GM18951 (cell line): ENCODE measurements at regions not wholly inside any gene's neighbourhood (a gene's known extent, or its start where the extent isn't known, plus 50 kb on each side); places are given as distances from the start of the nearest gene placed in this dataset.
"Not testable (repeated sequence)": the region's sequence is repeated elsewhere in the genome, so short reads cannot be mapped to it uniquely, and the experiment has no call there.

ENCODE experiments used
- POLR2A ChIP-seq: IDR thresholded peaks from 4 replicates; pipeline ENCODE4 v1.6.1; 2011; ENCODE audit warnings: mild to moderate bottlenecking; ENCODE audit not compliant: insufficient read length, insufficient read depth; ENCODE audit errors: extremely low read depth
- in situ Hi-C: fragments of 300-500 bp; cut with MboI; formaldehyde crosslinking; loops from one replicate; pipeline ENCODE4 v1.12.0; 2022; ENCODE audit warnings: low sequenced_read_pairs, mixed read lengths, inconsistent platforms; ENCODE audit not compliant: unreplicated experiment

DNA sequence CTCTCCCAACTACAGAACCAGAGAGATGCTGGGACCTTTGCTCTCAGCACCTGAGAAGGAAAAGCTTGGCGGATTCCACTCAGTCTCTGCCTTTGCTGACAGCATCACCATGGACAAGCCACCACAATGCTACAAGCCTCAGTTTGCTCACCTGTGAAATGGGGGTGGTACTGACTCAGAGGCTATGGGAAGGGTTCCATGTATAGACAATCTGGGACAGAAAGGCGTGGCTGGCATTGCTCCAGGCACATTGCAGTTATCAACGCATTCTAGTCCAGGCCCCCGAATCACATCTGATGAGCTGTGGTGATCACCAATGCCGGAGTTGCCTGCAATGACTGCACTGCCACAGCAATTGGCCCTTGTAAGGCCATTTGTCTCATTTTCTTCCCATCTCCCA lies 72.6 kb downstream of the ISX start:
- in situ Hi-C loops: loop anchor here (10.0 to 25.0 kb wide), 2 partner anchors 94 to 726 kb away; no protein-coding TSS in a partner anchor
- TF ChIP-seq POLR2A: no peak

DNA sequence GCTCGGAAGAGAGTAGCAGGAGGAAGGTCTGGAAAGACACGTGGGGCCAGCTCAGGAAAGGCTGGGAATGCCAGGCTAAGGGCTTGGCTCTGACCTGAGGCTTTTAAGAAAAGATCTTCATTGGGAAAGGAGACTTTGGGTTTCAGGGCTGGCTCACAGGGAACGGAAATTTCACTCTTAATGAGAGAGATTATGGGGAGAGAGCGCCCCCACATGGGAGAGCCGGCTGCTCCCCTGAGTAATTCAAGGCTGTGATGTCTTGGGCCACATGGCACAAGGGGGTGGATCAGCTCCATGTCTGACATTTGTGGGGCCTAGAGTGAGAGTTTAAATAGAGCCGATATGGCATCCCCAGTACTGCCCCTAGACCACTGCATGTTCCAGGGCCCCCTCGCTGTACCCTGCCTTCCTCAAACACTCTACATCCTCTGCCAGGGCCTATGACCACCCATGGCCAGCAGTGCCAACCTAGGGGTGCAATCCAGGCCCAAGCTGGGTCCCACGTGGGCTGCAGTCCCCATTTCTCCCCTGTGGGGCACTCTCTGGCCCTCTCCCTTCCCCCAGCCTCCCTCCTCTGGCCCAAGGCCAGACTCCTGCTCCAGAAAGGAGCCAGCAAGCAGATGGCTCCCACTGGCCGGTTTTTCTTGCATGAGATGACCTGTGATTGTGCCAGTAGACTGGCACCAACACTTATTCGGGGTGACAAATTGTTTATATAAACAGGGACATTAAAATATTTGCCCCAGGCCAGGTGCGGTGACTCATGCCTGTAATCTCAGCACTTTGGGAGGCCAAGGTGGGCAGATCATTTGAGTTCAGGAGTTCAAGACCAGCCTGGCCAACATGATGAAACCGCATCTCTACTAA lies 75.2 kb downstream of the ISX start:
- in situ Hi-C loops: loop anchor here (25.0 kb wide), 1 partner anchor 729 kb away; no protein-coding TSS in a partner anchor
- no peak for TF ChIP-seq POLR2A

DNA sequence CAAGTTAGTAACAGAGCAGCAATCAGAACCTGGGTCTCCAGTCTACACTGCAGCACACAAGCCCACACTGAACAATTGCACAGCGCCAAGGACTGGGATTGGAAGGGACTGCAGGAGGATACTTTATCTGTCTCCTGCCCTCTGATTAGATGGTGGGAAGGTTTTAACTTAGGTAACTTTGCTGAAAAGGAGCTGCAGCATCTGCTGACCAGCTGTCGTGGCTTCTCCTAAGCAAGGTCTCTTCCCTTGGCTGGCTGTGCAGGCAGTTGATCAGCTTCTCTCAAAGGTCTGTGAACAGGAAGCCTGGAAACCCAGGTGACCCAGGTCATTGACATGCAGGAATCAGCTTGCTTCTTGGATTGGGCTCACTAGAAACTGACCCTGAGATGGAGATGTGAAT lies 82.4 kb downstream of the ISX start:
- in situ Hi-C loops: loop anchor here (25.0 kb wide), 1 partner anchor 736 kb away; no protein-coding TSS in a partner anchor

DNA sequence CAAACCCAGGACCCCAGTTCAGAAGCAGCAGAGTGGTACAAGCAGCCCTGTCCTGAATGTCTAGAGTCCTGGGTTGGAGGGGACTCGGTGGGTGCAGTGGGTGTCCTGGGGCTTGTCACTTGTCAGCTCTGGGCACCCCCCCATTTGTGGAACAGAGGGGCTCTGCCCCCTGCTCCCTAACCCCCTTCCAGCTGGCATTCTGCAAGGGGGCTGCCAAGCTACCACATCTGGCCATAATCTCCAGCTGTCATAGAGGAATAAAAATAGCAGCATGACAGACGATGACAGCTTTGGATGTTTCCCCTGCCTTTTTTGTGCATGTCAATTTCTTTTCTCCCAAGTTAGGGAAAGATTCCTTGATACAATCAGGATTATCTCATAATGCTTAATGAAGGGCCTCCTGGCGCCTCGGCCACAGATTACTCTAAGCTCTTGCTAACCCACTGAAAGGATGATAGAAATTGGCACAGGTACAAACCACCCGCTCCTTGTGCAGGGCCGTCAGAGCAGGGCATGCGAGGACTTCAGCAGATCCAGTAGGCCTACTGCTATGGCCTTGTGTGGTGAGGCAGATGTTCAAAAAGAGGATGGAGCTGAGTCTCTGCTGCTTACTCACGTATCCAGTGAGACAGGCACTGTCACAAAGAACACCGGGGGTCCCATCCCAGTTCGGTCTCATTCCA lies 83.0 kb downstream of the ISX start:
- in situ Hi-C loops: loop anchor here (25.0 kb wide), 1 partner anchor 737 kb away; no protein-coding TSS in a partner anchor
- no peak for TF ChIP-seq POLR2A

More for the DNA sequence above, 82.4 kb downstream of the ISX start:
- no peak for TF ChIP-seq POLR2A

DNA sequence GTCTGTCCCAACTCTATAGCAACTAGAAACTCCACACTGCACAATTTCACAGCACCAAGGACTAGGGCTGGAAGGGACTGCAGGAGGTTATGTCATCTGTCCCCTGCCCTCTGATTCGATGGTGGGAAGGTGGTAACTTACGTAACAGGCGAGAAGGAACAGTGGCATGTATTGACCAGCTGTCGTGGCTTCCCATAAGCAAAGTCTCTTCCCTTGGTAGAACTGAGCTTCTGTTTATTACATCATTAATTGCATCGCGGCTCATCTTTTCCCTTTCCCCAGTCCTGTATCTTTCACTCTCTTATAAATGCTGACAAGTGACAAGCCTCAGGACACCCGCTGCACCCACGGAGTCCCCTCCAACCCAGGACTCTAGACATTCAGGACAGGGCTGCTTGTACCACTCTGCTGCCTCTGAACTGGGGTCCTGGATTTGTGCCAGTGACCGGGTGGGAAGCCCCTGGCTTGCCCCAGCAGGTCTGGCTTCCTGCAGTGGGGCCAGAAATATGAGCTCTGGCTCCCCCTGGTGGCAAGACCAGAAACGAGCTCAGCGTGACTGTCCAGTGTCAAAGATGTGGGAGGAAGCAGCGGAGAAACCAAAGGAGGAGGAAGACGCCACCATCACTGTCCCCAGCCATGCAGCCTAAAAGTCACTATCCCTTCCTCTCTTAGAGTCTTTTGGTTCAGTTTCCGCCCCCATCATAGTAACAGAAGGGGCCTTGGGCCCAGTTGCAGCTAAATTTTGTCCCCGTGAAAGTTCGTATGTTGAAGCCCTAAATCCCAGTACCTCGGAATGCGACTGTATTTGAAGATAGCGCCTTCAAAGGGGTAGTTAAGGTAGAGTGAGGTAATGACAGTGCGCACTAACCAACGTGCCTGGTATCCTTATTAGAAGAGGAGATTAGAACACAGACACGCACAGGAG lies 84.5 kb downstream of the ISX start:
- no peak for TF ChIP-seq POLR2A
- in situ Hi-C loops: no loop called here

DNA sequence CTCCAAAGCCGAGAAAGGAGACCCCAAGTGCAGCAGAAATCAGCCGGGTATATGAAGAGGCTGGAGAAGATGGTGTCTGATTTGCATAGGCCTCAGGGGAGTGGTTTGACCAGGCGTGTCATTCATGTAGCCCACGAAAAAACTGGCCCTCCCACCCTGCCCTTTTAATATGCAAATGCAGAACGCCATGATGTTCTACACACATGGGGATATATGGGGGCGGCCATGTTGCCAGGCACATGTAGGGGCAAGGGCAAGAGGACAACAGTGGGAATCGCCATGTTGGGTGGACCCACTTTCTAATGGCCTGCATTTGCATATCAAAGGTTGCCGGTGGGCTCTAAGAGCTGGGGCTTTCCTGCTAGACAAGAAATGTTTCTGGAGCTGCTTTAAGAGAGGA lies 86.4 kb downstream of the ISX start:
- in situ Hi-C loops: no loop called here
- TF ChIP-seq POLR2A: no peak

DNA sequence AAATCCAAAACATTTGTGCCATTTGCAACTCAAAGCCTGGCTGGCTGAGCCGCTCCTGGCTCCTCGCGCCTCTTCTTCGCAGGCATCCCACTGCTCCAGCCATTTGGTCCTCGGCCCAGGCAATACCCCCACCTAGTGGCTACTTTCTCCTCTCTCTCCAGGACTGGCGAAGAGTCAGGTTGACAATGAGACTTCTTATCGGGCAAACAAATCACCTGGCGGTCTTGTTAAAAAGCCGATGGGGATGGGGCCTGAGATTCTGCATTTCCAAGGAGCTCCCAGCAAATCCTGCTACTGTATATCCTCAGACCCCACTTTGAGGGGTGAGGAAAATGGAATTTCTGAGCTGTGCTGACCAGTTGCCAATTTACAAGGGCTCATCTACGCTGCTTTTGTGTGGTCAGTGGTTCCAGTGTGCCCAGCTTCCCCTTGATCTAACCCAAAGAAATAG lies 89.0 kb downstream of the ISX start:
- in situ Hi-C loops: no loop called here
- no peak for TF ChIP-seq POLR2A

DNA sequence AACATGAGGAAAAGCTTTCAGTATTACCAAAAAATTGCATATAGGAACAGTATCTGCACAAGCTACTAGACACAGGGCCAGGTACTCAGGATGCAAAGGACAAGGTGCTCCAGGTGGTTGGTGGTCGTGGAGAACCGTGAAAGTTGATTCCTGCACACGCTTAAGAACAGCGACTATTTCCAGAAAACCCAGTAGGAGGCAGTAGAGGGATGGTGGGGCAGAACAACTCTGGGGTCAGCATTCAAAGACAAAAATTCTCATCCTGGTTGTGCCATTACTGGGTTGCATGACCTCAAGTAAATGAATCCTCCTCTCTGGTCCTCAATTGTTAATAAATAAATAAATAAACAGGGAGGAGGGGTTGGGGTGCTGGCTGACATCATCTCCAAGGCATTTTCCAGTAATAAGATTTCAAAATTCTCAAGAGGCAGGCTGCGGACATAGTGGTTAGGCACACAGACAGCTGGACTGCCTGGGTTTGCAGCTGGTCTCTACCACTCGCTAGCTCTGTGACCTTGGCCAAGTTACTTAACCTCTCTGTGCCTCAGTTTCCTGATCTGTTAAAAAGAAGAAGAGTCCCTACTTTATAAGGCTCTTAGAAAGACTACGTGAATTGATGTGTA lies 89.6 kb downstream of the ISX start:
- in situ Hi-C loops: no loop called here
- TF ChIP-seq POLR2A: no peak

DNA sequence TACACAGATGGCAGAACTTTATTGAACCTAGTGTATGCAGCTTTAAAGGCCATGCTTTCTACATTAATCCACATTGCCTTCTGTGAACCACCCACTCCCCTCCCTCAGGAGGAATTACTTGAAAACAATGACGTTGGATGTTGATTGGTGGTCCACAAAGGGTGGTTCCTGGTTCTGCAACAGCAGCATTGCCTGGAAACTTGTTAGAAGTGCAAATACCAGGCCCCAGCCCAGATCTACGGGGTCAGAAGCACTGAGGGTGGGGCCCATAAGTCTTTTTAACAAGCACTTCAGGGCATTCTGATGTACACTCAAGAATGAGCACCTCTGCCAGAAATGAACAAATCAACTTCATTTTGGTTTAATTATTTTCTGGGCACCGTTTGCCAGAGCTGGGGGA lies 91.0 kb downstream of the ISX start:
- in situ Hi-C loops: no loop called here

DNA sequence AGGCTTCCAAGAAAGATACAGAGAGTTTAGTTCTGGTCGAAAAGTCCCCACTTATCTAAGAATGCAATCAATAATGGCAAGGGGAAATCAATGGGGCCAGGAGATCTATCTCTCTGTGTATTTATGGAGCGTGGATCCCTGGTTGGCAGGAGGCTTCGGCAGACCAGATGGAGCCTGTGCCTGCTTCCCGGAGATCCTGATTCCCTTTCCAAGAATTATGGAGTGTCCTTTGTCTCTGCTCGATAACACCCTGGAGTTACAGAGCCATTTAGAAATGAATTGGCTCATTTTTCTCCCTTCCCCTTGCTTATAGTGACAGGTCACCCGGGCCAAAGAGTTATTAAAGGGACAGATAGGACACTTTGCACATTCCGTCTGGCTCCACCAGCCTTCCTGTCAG lies 92.4 kb downstream of the ISX start:
- in situ Hi-C loops: no loop called here
- no peak for TF ChIP-seq POLR2A

More for the DNA sequence above, 91.0 kb downstream of the ISX start:
- TF ChIP-seq POLR2A: no peak

DNA sequence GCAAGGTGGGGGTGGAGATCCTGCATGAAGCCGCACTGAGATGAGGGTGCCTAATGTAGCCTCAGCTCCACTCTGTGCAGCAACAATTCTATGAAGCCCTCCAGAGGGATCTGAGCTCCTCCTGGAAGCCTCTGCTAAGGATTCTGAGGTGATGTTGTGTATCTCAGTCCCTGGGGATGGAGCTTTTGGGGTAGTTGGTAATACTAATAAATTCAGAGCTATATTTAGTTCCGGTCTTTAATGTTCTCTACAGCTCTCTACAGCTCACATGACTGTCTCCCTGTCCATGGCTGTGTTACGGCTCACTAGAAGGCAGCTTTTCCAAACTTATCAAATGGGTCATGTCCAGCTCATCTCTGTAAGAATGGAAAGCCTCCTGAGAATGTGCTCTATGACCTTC lies 93.4 kb downstream of the ISX start:
- in situ Hi-C loops: no loop called here
- no peak for TF ChIP-seq POLR2A

DNA sequence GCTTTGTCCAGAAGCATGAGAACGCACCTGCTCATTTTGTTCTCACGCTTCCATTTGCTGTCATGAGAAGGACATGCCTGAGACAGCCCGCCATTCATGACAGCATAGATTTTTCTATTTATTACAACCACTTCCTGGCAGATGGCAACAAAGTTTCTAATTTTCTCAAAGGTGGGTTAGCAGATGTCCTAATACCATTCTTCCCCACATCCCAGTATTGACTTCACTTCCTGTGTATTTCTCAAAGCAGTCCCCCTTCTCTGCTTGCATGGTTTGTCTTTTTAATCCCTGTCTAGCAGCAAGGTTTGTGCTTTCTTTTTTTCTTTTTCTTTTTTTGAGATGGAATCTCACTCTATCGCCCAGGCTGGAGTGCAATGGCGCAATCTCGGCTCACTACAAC lies 94.3 kb downstream of the ISX start:
- in situ Hi-C loops: no loop called here
- TF ChIP-seq POLR2A: no peak

DNA sequence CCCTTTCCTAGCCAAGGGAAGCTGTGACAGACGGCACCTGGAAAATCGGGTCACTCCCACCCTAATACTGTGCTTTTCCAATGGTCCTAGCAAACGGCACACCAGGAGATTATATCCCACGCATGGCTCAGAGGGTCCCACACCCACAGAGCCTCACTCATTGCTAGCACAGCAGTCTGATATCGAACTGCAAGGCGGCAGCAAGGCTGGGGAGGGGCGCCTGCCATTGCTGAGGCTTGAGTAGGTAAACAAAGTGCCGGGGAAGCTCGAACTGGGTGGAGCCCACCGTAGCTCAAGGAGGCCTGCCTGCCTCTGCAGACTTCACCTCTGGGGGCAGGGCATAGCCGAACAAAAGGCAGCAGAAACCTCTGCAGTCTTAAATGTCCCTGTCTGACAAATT lies 91.4 kb upstream of the HMGXB4 start:
- in situ Hi-C loops: not testable (repeated sequence)
